Gastroesophageal sphincter (tissue), 3 donors: ENCODE measurements at regions not wholly inside any gene's neighbourhood (a gene's known extent, or its start where the extent isn't known, plus 50 kb on each side); places are given as distances from the start of the nearest gene placed in this dataset.

Experiments used
- CTCF ChIP-seq, 4 experiments: fragments of 200-600 bp in 2 of 4; fragments of 450-650 bp in 2 of 4; sonication (generic) in 1 of 4; IDR thresholded peaks; one replicate each; pipeline ENCODE4 v1.5.1; 2017 to 2019; ENCODE audit warnings: antibody characterized with exemption in 4 of 4, mild to moderate bottlenecking in 2 of 4, moderate library complexity in 2 of 4
- EP300 ChIP-seq: sonication (generic); formaldehyde crosslinking; IDR thresholded peaks from one replicate; pipeline ENCODE4 v1.6.1; 2017; ENCODE audit warnings: antibody characterized with exemption, mild to moderate bottlenecking

GRCh38 chr2:215808996-215809395 lies 204.4 kb downstream of the MREG start:
- no peak for TF ChIP-seq CTCF (IDR thresholded peaks at IDR 0.05)
- TF ChIP-seq EP300: no peak
